ENCODE measurements at regions not wholly inside any gene's neighbourhood (a gene's known extent, or its start where the extent isn't known, plus 50 kb on each side); places are given as distances from the start of the nearest gene placed in this dataset.

- no peak overlapping the region for H3K9ac ChIP-seq (ENCODE audit: control insufficient read depth, insufficient read depth, low read length)
- ATAC-seq (no peak), DNase-seq (ENCODE audit: low read depth, low spot score) (no peak), FAIRE-seq (no peak)
- no peaks in the 10 kb centered on the region for H4K20me1 ChIP-seq (ENCODE audit: control insufficient read depth, insufficient read depth)
- H3K9me3 ChIP-seq (replicated peaks; ENCODE audit: control insufficient read depth, insufficient read depth, low read length), result no peaks in the 10 kb centered on the region; the same call in 2 of the 3 replicates
- 43% methylated on average over 26 of the region's 26 CpGs for WGBS (ENCODE audit: insufficient coverage, insufficient replicate concordance, low lambda C conversion rate, missing lambda C conversion rate)
- in situ Hi-C loops (cut with MboI) (no loop called here), intact Hi-C loops (cut with micrococcal nuclease; ENCODE audit: unreplicated experiment) (no loop called here)
- H3K4me1 ChIP-seq (ENCODE audit: control insufficient read depth, insufficient read depth, low read length), result no peaks in the 10 kb centered on the region
- ChIA-PET SMC1A (ENCODE audit: uncharacterized antibody, unreplicated experiment) (no interaction called here), CTCF (no interaction called here), POLR2A (no interaction called here), RAD21 (ENCODE audit: unreplicated experiment) (no interaction called here)
- no peaks in the 10 kb centered on the region; a peak in 1 of 4 replicates for H3K27me3 ChIP-seq (replicated peaks in 1 of 2; ENCODE audit: control insufficient read depth in 2 of 2, insufficient read depth in 2 of 2, low read length in 1 of 2)
- no peak overlapping the region for H3K4me2 ChIP-seq (ENCODE audit: control insufficient read depth, insufficient read depth)
- BruUV-seq (replicated peaks), result no TSS peak
- no peaks in the 10 kb centered on the region for H3K79me2 ChIP-seq (ENCODE audit: control insufficient read depth, insufficient read depth, low read length)
- H2AFZ ChIP-seq (ENCODE audit: control insufficient read depth, low read depth, low read length), result no peak overlapping the region
- H3K4me3 ChIP-seq, result no peak overlapping the region
- no peak overlapping the region for H3K27ac ChIP-seq (ENCODE audit: control insufficient read depth, insufficient read depth)
- H3K36me3 ChIP-seq (ENCODE audit: control insufficient read depth in 2 of 2, insufficient read depth in 2 of 2, low read length in 1 of 2), result no peaks in the 10 kb centered on the region
- no peak for TF ChIP-seq TCF12 (IDR thresholded peaks at IDR 0.05; ENCODE audit: low read depth, low read length)
- TF ChIP-seq IRF5 (IDR thresholded peaks at IDR 0.05; ENCODE audit: borderline replicate concordance), result no peak
- TF ChIP-seq TBL1XR1 (IDR thresholded peaks at IDR 0.05; ENCODE audit: low read depth, low read length), result no peak
- no peak for TF ChIP-seq TARDBP (IDR thresholded peaks at IDR 0.05; ENCODE audit: borderline replicate concordance)
Measured at GRCh38 chr2:239767021-239767905, 257.9 kb downstream of the NDUFA10 start.

- Histone ChIP-seq H3K4me1 (ENCODE audit: control insufficient read depth, insufficient read depth, low read length) (no peaks in the 10 kb centered on the region), H3K27ac (ENCODE audit: control insufficient read depth, insufficient read depth) (no peak overlapping the region), H2AFZ (ENCODE audit: control insufficient read depth, low read depth, low read length) (no peak overlapping the region), H3K9me3 (replicated peaks; ENCODE audit: control insufficient read depth, insufficient read depth, low read length) (no peaks in the 10 kb centered on the region), H3K36me3 (ENCODE audit: control insufficient read depth in 2 of 2, insufficient read depth in 2 of 2, low read length in 1 of 2) (no peaks in the 10 kb centered on the region), H3K79me2 (ENCODE audit: control insufficient read depth, insufficient read depth, low read length) (no peaks in the 10 kb centered on the region), H3K9ac (ENCODE audit: control insufficient read depth, insufficient read depth, low read length) (no peak overlapping the region), H4K20me1 (ENCODE audit: control insufficient read depth, insufficient read depth) (no peaks in the 10 kb centered on the region), H3K27me3 (replicated peaks in 1 of 2; ENCODE audit: control insufficient read depth in 2 of 2, insufficient read depth in 2 of 2, low read length in 1 of 2) (no peaks in the 10 kb centered on the region; a peak in 1 of 4 replicates), H3K4me3 (no peak overlapping the region), H3K4me2 (ENCODE audit: control insufficient read depth, insufficient read depth) (no peak overlapping the region)
- intact Hi-C loops (cut with micrococcal nuclease; ENCODE audit: unreplicated experiment), result no loop called here
- RAD21 ChIA-PET (ENCODE audit: unreplicated experiment), result no interaction called here
- POLR2A ChIA-PET, result interaction anchor here (0.7 kb wide), 1 partner anchor 498 kb away, joined by 3 read pairs; no protein-coding TSS in a partner anchor
- WGBS (ENCODE audit: insufficient coverage, insufficient replicate concordance, low lambda C conversion rate, missing lambda C conversion rate), result 32% methylated on average over 12 of the region's 12 CpGs
- no TSS peak for BruUV-seq (replicated peaks)
- CTCF ChIA-PET, result no interaction called here
- SMC1A ChIA-PET (ENCODE audit: uncharacterized antibody, unreplicated experiment), result no interaction called here
- FAIRE-seq (no peak), ATAC-seq (no peak), DNase-seq (ENCODE audit: low read depth, low spot score) (no peak)
- in situ Hi-C loops (cut with MboI), result no loop called here
- TF ChIP-seq PRDM15 (CRISPR knock-in tag; IDR thresholded peaks at IDR 0.05) (no peak), RBBP5 (conservative IDR thresholded peaks at IDR 0.05) (no peak), BCLAF1 (IDR thresholded peaks at IDR 0.05) (no peak)
Measured at GRCh38 chr2:239765911-239766310, 259.2 kb downstream of the NDUFA10 start.

Measured in GM12878 (cell line).